Fibroblast of the aortic adventitia (primary cell): ENCODE measurements at regions not wholly inside any gene's neighbourhood (a gene's known extent, or its start where the extent isn't known, plus 50 kb on each side); places are given as distances from the start of the nearest gene placed in this dataset.

ENCODE experiments used
- DNase-seq: peaks from one replicate; pipeline ENCODE4 v3.0.0-alpha.2; 2010; ENCODE audit warnings: low read depth
- H3K4me3 ChIP-seq: 2 replicates; pipeline ENCODE4 v1.5.1; 2011; ENCODE audit warnings: low read depth, mild to moderate bottlenecking, control low read depth, low read length, moderate library complexity
- TF ChIP-seq, protein P1 (sequence below): IDR thresholded peaks from 2 replicates; pipeline ENCODE4 v1.5.1; 2011; ENCODE audit warnings: mild to moderate bottlenecking, low read length, control low read depth, inconsistent platforms; ENCODE audit not compliant: insufficient read depth

DNA sequence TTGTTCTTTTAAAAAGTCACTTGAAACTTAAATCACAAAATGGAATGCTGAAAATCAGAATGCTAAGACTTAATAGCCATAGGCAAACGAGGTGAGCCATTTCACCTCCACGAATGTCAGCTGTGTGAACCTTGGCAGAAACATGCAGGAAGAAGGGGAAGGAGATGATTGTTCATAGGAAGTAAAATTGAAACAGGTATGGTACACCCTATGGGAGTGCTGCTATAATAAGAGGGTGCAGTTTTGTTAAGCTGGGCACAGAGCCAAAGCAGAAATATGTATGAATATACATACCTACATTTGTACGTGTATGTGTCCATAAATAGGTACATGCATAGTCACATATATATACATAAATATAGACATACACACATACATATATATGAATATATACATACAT, 51.0 kb upstream of the SPINK5 start:
- H3K4me3 ChIP-seq, result no peak overlapping the region
- TF ChIP-seq, protein P1, sequence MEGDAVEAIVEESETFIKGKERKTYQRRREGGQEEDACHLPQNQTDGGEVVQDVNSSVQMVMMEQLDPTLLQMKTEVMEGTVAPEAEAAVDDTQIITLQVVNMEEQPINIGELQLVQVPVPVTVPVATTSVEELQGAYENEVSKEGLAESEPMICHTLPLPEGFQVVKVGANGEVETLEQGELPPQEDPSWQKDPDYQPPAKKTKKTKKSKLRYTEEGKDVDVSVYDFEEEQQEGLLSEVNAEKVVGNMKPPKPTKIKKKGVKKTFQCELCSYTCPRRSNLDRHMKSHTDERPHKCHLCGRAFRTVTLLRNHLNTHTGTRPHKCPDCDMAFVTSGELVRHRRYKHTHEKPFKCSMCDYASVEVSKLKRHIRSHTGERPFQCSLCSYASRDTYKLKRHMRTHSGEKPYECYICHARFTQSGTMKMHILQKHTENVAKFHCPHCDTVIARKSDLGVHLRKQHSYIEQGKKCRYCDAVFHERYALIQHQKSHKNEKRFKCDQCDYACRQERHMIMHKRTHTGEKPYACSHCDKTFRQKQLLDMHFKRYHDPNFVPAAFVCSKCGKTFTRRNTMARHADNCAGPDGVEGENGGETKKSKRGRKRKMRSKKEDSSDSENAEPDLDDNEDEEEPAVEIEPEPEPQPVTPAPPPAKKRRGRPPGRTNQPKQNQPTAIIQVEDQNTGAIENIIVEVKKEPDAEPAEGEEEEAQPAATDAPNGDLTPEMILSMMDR, result no peak
- DNase-seq, result no peak

GRCh38 chr5:148011398-148012137, 52.2 kb upstream of the SPINK5 start:
- peak; percentile 66 for DNase-seq

DNA sequence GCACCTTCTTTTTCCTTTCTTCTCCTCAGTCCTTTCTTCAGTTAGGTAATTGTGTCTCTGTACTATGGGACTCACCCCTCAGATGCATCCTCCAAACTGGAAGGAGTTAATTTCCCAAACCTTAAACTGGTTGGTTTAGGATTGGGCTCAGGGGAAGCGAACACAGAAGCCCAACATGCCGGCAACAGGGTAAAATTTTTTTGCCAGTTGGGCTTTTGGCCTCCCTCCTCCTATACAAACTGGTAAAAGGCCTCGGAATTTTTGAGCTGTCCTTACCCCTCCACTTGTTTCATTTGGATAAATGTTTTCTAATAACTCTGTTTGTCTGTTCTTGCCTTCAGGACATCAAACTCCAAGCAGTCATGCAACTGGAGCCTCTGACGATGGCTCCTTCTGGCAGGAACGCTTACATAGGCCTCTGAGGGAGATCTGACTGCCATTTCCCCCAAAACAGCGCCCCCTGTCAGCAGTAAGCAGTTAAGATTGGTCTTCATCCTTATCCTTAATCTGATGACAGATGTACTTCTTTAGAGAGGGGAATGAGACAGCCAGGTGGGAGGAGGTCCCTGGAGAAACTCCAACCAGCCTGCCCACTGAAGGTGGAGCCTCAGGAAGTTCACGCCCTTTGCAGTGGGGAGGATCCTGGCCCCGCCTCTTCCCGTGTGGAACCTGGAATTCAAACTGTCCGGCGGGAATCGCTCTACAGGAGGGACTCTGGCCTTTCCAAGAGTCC, 57.8 kb upstream of the SPINK5 start:
- DNase-seq, result no peak
- H3K4me3 ChIP-seq, result no peak overlapping the region
- TF ChIP-seq, protein P1, result peak; percentile 7

More at GRCh38 chr5:148011398-148012137, 52.2 kb upstream of the SPINK5 start:
- no peak overlapping the region for H3K4me3 ChIP-seq
- TF ChIP-seq, protein P1, result no peak

DNA sequence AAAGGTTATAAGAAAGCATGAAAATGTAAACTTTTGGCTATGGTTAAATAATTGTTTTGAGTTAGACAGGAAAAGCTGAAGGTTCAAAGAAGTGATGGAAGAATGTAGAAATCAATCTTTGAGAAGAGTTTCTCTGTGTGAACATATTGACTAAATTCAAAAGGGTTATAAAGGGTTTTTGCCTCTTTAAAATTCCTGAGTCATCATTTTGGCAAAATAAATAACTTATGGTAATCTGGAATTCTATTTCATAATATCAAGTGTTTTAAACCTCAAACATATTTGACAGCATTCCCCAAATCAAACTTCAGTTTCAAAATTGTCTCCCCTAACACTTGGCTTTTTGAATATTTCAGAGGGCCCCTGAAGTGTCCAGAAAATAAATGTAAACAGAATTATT, 60.6 kb upstream of the SPINK5 start:
- no peak overlapping the region for H3K4me3 ChIP-seq
- DNase-seq, result no peak
- TF ChIP-seq, protein P1, result no peak

DNA sequence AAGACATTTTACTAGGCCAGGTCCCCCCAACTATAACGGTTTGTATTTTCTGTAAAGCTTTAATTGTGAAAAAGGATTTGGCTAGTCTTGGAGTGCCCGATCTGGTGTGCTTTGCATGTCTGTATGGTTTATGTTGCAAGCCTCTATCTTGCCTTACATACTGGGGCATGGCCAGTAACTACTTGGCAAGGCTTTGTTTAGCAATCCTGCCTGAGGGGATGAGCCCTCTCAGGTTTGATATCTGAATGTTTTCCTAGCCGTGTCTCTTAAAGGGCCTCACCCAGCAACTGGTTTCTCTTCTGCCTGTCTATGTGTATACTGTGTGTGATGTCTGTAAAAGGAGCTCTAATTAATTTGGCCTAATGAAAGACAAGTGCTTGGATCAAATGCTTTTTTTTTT, 61.3 kb upstream of the SPINK5 start:
- no peak overlapping the region for H3K4me3 ChIP-seq
- TF ChIP-seq, protein P1, result no peak
- peak; percentile 17 for DNase-seq

DNA sequence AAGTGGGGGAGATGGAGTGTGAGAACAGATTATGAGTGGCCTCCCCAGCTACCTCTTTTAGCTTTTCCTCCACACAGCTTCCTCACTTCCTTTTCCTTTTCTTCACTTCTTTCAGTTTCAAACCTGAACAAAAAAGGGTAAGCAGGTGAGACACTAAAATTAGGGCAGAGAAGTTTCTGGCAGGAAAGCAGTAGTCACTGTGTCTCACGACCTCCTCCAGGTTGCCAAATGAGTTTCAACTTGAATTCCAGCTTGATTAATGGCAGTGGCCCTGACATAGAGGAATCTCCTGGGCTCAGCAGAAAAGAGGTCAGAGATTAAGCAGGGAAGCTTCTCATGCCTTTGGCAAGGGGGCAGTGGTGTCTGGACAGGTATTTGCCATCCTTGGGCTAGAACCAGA, 63.7 kb upstream of the SPINK5 start:
- no peak for DNase-seq
- TF ChIP-seq, protein P1, result no peak
- no peak overlapping the region for H3K4me3 ChIP-seq
